Stimulated activated CD4-positive, alpha-beta T cell treated with anti-CD3 and anti-CD28 coated beads, Interleukin-12 subunit alpha, Interleukin-12 subunit beta, amount 100 ng/mL, for 24 hours (primary cell): ENCODE measurements at regions not wholly inside any gene's neighbourhood (a gene's known extent, or its start where the extent isn't known, plus 50 kb on each side); places are given as distances from the start of the nearest gene placed in this dataset.

Source experiments
- DNase-seq, 2 experiments: peaks; one replicate each; pipeline ENCODE4 v3.0.0-alpha.2; 2020; ENCODE audit warnings: low read depth in 2 of 2

GRCh38 chr6:4589295-4589694 lies 186.9 kb upstream of the CDYL start:
- no peak for DNase-seq

GRCh38 chr6:4588581-4588980 lies 187.6 kb upstream of the CDYL start:
- no peak for DNase-seq

- DNase-seq = no peak
Observed at GRCh38 chr6:4588163-4588562, 188.0 kb upstream of the CDYL start.

GRCh38 chr6:4587171-4587570 lies 189.0 kb upstream of the CDYL start:
- no peak for DNase-seq

- no peak for DNase-seq
Observed at GRCh38 chr6:4586469-4586859, 189.7 kb upstream of the CDYL start.

- DNase-seq = no peak
Observed at GRCh38 chr6:4585682-4586468, 190.3 kb upstream of the CDYL start.

- DNase-seq = no peak
Observed at GRCh38 chr6:4584801-4585200, 191.4 kb upstream of the CDYL start.

- DNase-seq = no peak
Observed at GRCh38 chr6:4582506-4583417, 193.4 kb upstream of the CDYL start.

GRCh38 chr6:4581468-4582385 lies 194.5 kb upstream of the CDYL start:
- DNase-seq = no peak

- no peak for DNase-seq
Observed at GRCh38 chr6:4580361-4580760, 195.8 kb upstream of the CDYL start.

GRCh38 chr6:4577406-4577805 lies 198.8 kb upstream of the CDYL start:
- DNase-seq = no peak

GRCh38 chr6:4575714-4576113 lies 200.5 kb upstream of the CDYL start:
- DNase-seq = no peak

- no peak for DNase-seq
Observed at GRCh38 chr6:4574007-4574406, 202.2 kb upstream of the CDYL start.

GRCh38 chr6:4571011-4571410 lies 205.2 kb upstream of the CDYL start:
- DNase-seq = no peak

- DNase-seq = no peak
Observed at GRCh38 chr6:4568138-4568537, 208.1 kb upstream of the CDYL start.

- DNase-seq = no peak
Observed at GRCh38 chr6:4567141-4567540, 209.1 kb upstream of the CDYL start.

- DNase-seq = no peak
Observed at GRCh38 chr6:4565301-4566250, 210.6 kb upstream of the CDYL start.

GRCh38 chr6:4564801-4565271 lies 211.4 kb upstream of the CDYL start:
- no peak for DNase-seq

- no peak for DNase-seq
Observed at GRCh38 chr6:4563877-4564276, 212.3 kb upstream of the CDYL start.

- DNase-seq = no peak
Observed at GRCh38 chr6:4563156-4563555, 213.0 kb upstream of the CDYL start.
